K562 (cell line): ENCODE measurements at regions not wholly inside any gene's neighbourhood (a gene's known extent, or its start where the extent isn't known, plus 50 kb on each side); places are given as distances from the start of the nearest gene placed in this dataset.
A peak's percentile ranks its signal among the peaks of the same experiment; 100 is the strongest.

Experiments
- ATAC-seq: fragments of 200-7000 bp; cut with Tn5 transposase; 3 replicates; pipeline ENCODE4 v1.9.1; 2020; ENCODE audit warnings: moderate library complexity
- BruUV-seq: library from RNA; stranded (reverse); fragments of 400-500 nt; replicated peaks from 2 replicates; lab custom pipeline; 2021; lab: Mats Ljungman, UMichigan
- CTCF ChIA-PET: fragments of 300-600 bp; formaldehyde crosslinking; extraction: SDS; loops from one replicate; lab custom pipeline; 2021; ENCODE audit warnings: low intra/inter-chr PET ratio; lab: Yijun Ruan, JAX
- POLR2A ChIA-PET: fragments of 300-600, 350-650 bp; sonication (Branson Sonifier 250); formaldehyde crosslinking; extraction: SDS; loops from one replicate; lab custom pipeline; 2021; ENCODE audit warnings: antibody characterized with exemption, inconsistent platforms; lab: Yijun Ruan, JAX
- DNase-seq, 4 experiments: peaks; one replicate each; pipeline versions ENCODE4 v3.0.0 to v3.0.0-alpha.2; 2011 to 2018; ENCODE audit warnings: low spot score in 3 of 4, mixed read lengths in 3 of 4; ENCODE audit errors: extremely low read depth in 1 of 4
- FAIRE-seq: peaks from 2 replicates; lab custom pipeline; 2011; peaks lifted over from hg19 to GRCh38; lab: Jason Lieb, UNC
- H2AFZ ChIP-seq: 2 replicates; pipeline ENCODE4 v1.6.0; 2011; ENCODE audit warnings: low read depth, low read length, control low read depth, inconsistent platforms
- H3K27ac ChIP-seq: fragments of 200-600 bp; 3 replicates; pipeline ENCODE4 v1.8.0; 2011; ENCODE audit warnings: low read depth, mild to moderate bottlenecking, control low read depth, inconsistent platforms, low read length, moderate library complexity, mixed read lengths; ENCODE audit errors: extremely low read depth
- H3K27me3 ChIP-seq, 2 experiments: fragments of 300-600 bp in 1 of 2; 2 replicates in 1 of 2; 3 replicates in 1 of 2; pipeline versions ENCODE4 v1.6.0 to v1.8.0; 2011; ENCODE audit warnings: inconsistent platforms in 2 of 2, low read length in 2 of 2, mild to moderate bottlenecking in 1 of 2, mixed read lengths in 1 of 2, moderate library complexity in 1 of 2; ENCODE audit not compliant: control insufficient read depth in 2 of 2, insufficient read depth in 2 of 2
- H3K36me3 ChIP-seq: fragments of 300-600 bp; 3 replicates; pipeline ENCODE4 v1.8.0; 2011; ENCODE audit warnings: mild to moderate bottlenecking, low read length, inconsistent platforms; ENCODE audit not compliant: control insufficient read depth, insufficient read depth
- H3K4me1 ChIP-seq, 2 experiments: fragments of 200-600 bp in 1 of 2; replicated peaks in 1 of 2; 2 replicates in 1 of 2; 3 replicates in 1 of 2; pipeline versions ENCODE4 v1.5.1 to v1.8.0; 2011; ENCODE audit warnings: inconsistent platforms in 2 of 2, low read length in 2 of 2, mild to moderate bottlenecking in 1 of 2, mixed read lengths in 1 of 2, moderate library complexity in 1 of 2; ENCODE audit not compliant: control insufficient read depth in 2 of 2, insufficient read depth in 2 of 2
- H3K4me2 ChIP-seq: 2 replicates; pipeline ENCODE4 v1.6.1; 2011; ENCODE audit warnings: low read length, control low read depth, inconsistent platforms, mixed read lengths; ENCODE audit not compliant: insufficient read depth
- H3K4me3 ChIP-seq: fragments of 200-600 bp; sonication (generic), shearing (Covaris generic); 2 replicates; pipeline ENCODE4 v1.5.1; 2016; ENCODE audit warnings: control low read depth, inconsistent platforms
- H3K79me2 ChIP-seq: fragments of 200-600 bp; 3 replicates; pipeline ENCODE4 v1.8.0; 2011; ENCODE audit warnings: low read length, inconsistent platforms; ENCODE audit not compliant: control insufficient read depth, insufficient read depth
- H3K9ac ChIP-seq, 2 experiments: 2 replicates each; pipeline versions ENCODE4 v1.6.0 to v1.6.1; 2011; ENCODE audit warnings: low read depth in 2 of 2, low read length in 2 of 2, control low read depth in 1 of 2, inconsistent platforms in 1 of 2, mild to moderate bottlenecking in 1 of 2, mixed read lengths in 1 of 2; ENCODE audit not compliant: insufficient read depth in 1 of 2
- H3K9me1 ChIP-seq: one replicate; pipeline ENCODE4 v1.6.0; 2011; ENCODE audit warnings: inconsistent platforms, mild to moderate bottlenecking, low read length, moderate library complexity; ENCODE audit not compliant: control insufficient read depth, insufficient read depth
- H3K9me3 ChIP-seq: replicated peaks from 2 replicates; pipeline ENCODE4 v1.5.1; 2011; ENCODE audit warnings: low read depth, low read length, inconsistent platforms; ENCODE audit not compliant: control insufficient read depth, insufficient read depth
- H4K20me1 ChIP-seq: replicated peaks from 2 replicates; pipeline ENCODE4 v1.6.1; 2011; ENCODE audit warnings: low read length, inconsistent platforms, mixed read lengths; ENCODE audit not compliant: control insufficient read depth, insufficient read depth
- BRD9 ChIP-seq: fragments of 450-650 bp; IDR thresholded peaks from 2 replicates; pipeline ENCODE4 v1.6.1; 2018; ENCODE audit warnings: low read depth; ENCODE audit not compliant: partially characterized antibody
- CTCF ChIP-seq, 3 experiments: IDR thresholded peaks in 2 of 3; conservative IDR thresholded peaks in 1 of 3; 2 replicates each; pipeline ENCODE4 v1.5.1; 2011 to 2012; ENCODE audit warnings: low read length in 3 of 3, mild to moderate bottlenecking in 3 of 3, control low read depth in 2 of 3, improper control_type of control experiment in 1 of 3, inconsistent platforms in 1 of 3, low read depth in 1 of 3, mixed read lengths in 1 of 3, moderate library complexity in 1 of 3; ENCODE audit not compliant: insufficient read depth in 2 of 3
- E2F4 ChIP-seq: sonication (generic); formaldehyde crosslinking; IDR thresholded peaks from 2 replicates; pipeline ENCODE4 v1.8.0; 2022; ENCODE audit warnings: mild to moderate bottlenecking, low read depth, missing genetic modification reagents
- NR2F6 ChIP-seq: fragments of 450-650 bp; formaldehyde crosslinking; IDR thresholded peaks from 2 replicates; pipeline ENCODE4 v1.4.0; 2020; ENCODE audit warnings: mild to moderate bottlenecking
- TFE3 ChIP-seq: fragments of 450-650 bp; formaldehyde crosslinking; IDR thresholded peaks from 2 replicates; pipeline ENCODE4 v1.4.0; 2020; ENCODE audit warnings: mild to moderate bottlenecking, mixed read lengths
- USF1 ChIP-seq: sonication (generic); formaldehyde crosslinking; IDR thresholded peaks from 2 replicates; pipeline ENCODE4 v1.9.0; 2022; ENCODE audit warnings: mild to moderate bottlenecking, missing genetic modification reagents
- WGBS: fragments of 100-300 bp; shearing (Covaris generic); methylation state at CpG from one replicate; pipeline ENCODE4 v1.1.6; 2016; ENCODE audit warnings: low coverage, mixed read lengths; ENCODE audit not compliant: insufficient coverage; ENCODE audit errors: missing lambda C conversion rate; 5-methylcytosine and 5-hydroxymethylcytosine counted together
- in situ Hi-C: fragments of 300-500 bp; cut with MboI; formaldehyde crosslinking; loops from 4 replicates; pipeline ENCODE4 v1.15.0; 2018; ENCODE audit warnings: inconsistent platforms, mixed read lengths
- intact Hi-C: fragments of 100-400 bp; cut with micrococcal nuclease; formaldehyde crosslinking; loops from 2 replicates; pipeline ENCODE4 v1.14.2; 2022

GRCh38 chr12:128190614-128191013, 76.4 kb upstream of the TMEM132C start:
- Histone ChIP-seq H3K27ac (no peak overlapping the region), H3K27me3 (no peaks in the 10 kb centered on the region), H3K4me1 (no peaks in the 10 kb centered on the region), H2AFZ (no peak overlapping the region), H4K20me1 (no peaks in the 10 kb centered on the region), H3K36me3 (no peaks in the 10 kb centered on the region), H3K9ac (no peak overlapping the region), H3K79me2 (no peaks in the 10 kb centered on the region), H3K4me2 (no peak overlapping the region), H3K9me1 (no peaks in the 10 kb centered on the region), H3K4me3 (no peak overlapping the region), H3K9me3 (no peaks in the 10 kb centered on the region; the same call in 1 of the 2 replicates)
- no TSS peak for BruUV-seq
- no peak for FAIRE-seq
- ATAC-seq: no peak
- CTCF ChIA-PET: no interaction called here
- no peak for TF ChIP-seq BRD9
- TF ChIP-seq CTCF (IDR thresholded peaks at IDR 0.05 in 2 of 3, conservative IDR thresholded peaks at IDR 0.05 in 1 of 3; ENCODE audit: insufficient read depth in 2 of 3, low read depth in 1 of 3, low read length in 3 of 3): 0 out of 6 replicates have a peak, but pooled peaks of 1 of the 3 experiments have one; percentile 18
- WGBS: 16% methylated on average over 13 of the region's 16 CpGs
- DNase-seq: no peak
- in situ Hi-C loops: no loop called here
- intact Hi-C loops: no loop called here
- POLR2A ChIA-PET: no interaction called here

- no peak overlapping the region for H3K9ac ChIP-seq
- DNase-seq (peak in 1 of 4 experiments; percentile 8), FAIRE-seq (no peak), ATAC-seq (no peak)
- no peaks in the 10 kb centered on the region for H3K9me1 ChIP-seq
- intact Hi-C loops (no loop called here), in situ Hi-C loops (no loop called here)
- H4K20me1 ChIP-seq: no peaks in the 10 kb centered on the region
- H3K79me2 ChIP-seq: no peaks in the 10 kb centered on the region
- H3K9me3 ChIP-seq: no peaks in the 10 kb centered on the region; the same call in 1 of the 2 replicates
- 3% methylated on average over 14 of the region's 14 CpGs for WGBS
- no peak overlapping the region for H3K27ac ChIP-seq
- CTCF ChIA-PET: no interaction called here
- H3K27me3 ChIP-seq: no peaks in the 10 kb centered on the region
- H3K36me3 ChIP-seq: no peaks in the 10 kb centered on the region
- H3K4me1 ChIP-seq: no peaks in the 10 kb centered on the region
- TF ChIP-seq USF1 (CRISPR knock-in tag) (peak; percentile 7; the same call in 1 of the 2 replicates), TFE3 (CRISPR knock-in tag) (peak; percentile 71), E2F4 (CRISPR knock-in tag) (no peak), NR2F6 (CRISPR knock-in tag) (no peak)
- POLR2A ChIA-PET: no interaction called here
- no TSS peak for BruUV-seq
- no peak overlapping the region for H2AFZ ChIP-seq
- no peak overlapping the region for H3K4me2 ChIP-seq
- no peak overlapping the region for H3K4me3 ChIP-seq
Observed at GRCh38 chr12:128191380-128191779, 75.6 kb upstream of the TMEM132C start.
